NCI-H2081 (cell line): ENCODE measurements at regions not wholly inside any gene's neighbourhood (a gene's known extent, or its start where the extent isn't known, plus 50 kb on each side); places are given as distances from the start of the nearest gene placed in this dataset.
"Not testable (repeated sequence)": the region's sequence is repeated elsewhere in the genome, so short reads cannot be mapped to it uniquely, and the experiment has no call there.

ENCODE experiments used
- DNase-seq, 2 experiments: peaks; one replicate each; lab custom pipeline; 2025; lab: John Stamatoyannopoulos, UW

DNA sequence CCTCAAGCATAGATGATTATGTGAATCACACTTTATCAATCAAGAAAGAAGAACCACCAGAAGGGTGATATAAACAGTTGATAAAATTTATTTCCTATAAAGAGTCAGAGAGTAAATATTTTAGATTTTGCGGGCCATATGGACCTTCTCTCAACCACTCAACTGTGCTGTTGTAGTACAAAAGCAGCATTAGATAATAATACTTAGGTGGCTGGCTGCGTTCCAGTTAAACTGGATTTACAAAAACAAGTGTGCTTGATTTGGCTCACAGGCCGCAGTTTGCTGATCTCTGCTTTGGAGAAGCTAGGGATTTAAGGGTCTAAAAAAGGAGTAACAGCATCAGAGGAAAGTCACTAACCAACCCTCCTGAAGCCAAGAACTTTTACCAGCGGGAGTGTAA lies 1406.0 kb downstream of the KCNT2 start:
- peak; percentile 3 to 36 for DNase-seq

DNA sequence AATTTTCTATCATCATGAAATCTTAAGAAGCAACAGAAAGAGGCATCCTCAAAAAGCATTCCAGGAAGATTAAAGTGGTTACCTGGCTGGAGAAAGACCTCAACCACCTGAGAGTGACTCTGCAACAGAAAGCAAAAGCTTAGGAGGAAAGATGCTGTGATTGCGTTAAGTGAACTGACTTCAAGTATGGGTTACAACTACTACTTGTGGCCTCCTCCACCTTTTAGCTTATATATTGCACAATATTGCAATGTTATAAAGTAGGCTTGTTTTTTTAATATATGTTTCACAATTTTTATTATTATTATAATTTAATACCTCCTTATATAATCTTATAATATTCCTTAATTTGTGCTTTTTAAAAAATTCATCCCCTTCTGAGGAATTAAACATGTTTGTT lies 1407.5 kb downstream of the KCNT2 start:
- no peak for DNase-seq

DNA sequence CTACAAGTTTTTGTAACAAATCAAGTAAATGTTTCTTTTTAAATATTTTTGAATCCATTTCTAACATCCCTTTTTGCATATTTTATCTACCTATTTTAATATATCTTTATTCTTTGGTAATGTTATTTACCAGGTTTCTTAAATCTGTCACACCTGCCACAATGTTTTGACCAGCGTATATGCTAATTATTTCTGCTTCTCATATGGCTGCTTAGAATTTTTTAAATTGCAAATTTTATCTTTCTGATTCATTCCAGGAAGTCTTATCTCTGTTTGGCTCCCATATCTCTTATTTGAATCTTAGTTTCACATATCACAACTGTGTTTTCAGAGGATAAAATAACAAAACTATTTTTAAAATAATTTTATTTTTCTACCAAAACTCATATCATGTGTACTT lies 1411.1 kb downstream of the KCNT2 start:
- no peak for DNase-seq

DNA sequence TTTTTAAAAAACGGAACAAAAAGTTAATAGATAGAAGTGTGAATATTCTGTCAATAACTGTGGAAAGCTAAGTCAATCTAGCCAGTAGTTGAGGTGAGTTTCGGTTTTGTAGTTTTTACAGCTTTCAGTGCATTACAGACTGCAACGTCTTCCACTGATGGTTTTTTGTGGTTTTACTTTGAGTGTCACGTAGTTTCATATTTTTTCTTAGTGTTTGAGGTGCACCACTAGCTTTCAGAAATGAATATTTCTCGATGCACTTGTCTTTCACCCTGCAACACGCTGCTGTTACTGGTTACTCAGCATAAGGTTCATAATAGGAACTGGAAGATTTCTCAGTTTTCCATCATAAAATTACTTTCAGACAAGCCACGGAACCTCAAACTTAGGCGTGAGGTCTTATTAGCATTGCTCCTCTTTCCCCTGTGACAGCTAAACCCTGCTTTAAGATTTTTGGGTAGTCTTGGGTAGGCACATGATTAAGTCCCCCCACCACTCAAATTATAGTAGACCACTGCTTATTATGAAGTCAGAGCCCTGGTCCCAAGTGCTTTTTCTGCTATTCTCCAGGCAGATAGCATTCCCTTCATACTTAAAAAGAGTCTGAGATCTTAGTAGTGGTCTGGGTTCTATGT lies 1412.7 kb downstream of the KCNT2 start:
- DNase-seq = no peak

DNA sequence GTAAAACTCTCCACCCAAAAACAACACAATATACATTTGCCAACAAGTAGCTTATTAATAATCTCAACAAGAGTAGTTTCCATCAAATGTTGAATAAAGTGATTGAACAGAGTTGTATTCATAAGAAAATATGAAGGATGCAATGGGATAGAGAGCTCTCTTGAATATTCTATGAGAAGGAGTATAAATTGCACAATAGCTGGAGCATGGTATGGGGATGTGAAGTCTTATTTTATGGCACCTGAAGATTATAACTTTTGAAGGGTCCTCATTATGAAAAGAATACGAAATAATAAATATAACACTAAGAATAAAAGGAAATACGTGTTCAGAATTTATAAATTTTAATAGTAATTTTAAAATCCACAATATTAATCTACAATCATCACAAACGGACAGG lies 1415.1 kb downstream of the KCNT2 start:
- no peak for DNase-seq

DNA sequence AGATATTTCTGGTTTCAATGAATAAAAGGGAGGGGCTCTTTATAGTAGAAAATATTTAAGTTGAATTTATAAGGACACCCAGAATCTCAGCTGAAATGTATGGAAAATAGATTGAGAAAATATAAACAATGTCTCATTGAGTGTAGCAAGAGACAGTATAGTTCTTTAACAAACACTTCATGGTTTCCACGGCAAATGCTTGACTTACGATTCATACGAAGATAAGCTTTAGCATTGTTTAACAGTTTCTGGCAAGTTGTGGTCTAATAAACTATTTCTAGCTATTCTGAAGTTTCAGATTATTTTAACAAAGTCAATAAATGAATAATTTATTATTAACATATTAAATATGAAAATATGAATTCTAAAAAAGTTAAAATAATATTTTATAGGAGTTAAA lies 1419.4 kb downstream of the KCNT2 start:
- DNase-seq = no peak

DNA sequence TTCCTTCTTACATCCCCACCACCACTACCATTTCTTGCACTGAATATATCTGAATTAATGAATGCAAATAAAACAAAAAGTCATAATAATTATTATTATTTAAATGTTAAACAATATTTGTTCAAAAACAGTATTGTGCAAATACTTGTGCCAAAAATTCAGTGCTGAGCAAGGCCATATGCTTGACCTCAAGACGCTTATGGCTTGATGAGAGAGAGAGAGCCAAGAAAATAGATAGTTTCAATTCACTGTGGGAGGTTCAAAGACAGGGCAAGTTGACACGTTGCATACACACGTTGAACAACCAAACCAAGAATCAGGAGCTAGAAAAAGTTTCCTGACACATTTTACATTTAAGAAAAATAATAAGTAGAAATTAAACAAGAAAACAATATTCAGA lies 1421.7 kb downstream of the KCNT2 start:
- DNase-seq = no peak

DNA sequence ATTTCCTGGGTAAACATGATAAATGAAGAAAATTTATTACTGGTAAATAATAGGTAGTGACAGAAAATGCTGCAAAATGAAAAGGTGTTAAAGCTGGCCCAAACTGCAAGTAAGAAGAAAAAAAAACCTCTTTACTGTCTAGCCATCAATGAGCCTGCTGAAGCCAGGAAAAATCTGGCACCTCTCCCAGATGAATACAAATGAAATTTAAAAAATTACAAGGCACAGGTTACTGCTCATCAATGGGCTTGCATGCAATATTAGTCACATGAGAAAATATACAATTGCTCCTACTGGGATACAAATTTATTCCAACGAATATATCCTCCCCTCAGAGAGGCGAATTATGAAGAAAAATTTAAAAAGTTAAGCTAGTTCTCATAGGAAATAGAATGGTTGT lies 1422.5 kb downstream of the KCNT2 start:
- peak; percentile 58 to 71 for DNase-seq

DNA sequence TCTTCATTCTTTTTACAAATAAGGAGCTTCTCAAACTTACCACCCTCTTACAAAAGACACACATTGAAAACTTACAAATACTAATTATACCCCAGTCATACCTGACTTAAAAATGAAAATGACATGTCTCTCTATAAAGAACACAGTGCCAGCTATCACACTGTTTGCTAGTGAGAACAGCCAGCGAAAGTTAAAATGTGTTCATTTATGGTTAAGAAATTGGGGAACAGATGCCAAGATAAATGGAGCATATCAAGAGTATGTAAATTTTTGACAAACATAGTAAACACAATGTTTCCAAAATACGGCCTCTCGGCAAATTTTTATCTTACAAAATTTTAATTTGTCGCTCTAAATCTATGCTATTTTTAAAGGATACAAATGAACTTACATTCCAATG lies 1422.9 kb downstream of the KCNT2 start:
- no peak for DNase-seq

DNA sequence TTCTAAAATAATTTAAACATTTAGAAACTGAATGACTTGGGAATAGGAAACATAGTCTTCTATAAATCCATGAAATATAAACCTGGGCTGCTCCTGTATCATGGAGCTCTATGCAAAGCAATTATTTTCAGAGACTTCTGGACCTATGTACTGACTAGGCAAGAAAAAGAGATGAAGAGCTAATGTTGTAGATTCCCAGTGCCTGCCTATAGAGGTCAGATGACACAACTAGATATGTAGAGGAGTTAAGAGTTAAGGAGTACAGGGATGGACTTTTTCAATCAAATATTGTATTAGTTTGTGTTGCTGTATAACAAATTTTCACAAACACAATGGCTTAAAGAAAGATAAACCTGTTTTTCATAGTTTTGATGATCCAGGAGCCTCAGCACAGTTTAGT lies 1434.5 kb downstream of the KCNT2 start:
- no peak for DNase-seq

DNA sequence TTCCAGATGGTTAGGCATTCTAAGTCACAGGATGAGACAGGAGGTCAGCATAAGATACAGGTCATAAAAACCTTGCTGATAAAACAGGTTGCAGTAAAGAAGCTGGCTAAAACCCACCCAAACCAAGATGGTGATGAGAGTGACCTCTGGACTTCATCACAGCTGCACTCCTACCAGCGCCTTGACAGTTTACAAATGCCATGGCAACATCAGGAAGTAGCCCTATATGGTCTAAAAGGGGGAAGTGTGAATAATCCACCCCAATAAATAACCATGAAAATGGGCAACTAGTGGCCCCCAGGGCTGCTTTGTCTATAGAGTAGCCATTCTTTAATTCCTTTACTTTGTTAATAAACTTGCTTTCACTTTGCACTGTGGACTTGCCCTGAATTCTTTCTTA lies 1448.4 kb downstream of the KCNT2 start:
- DNase-seq = not testable (repeated sequence)

DNA sequence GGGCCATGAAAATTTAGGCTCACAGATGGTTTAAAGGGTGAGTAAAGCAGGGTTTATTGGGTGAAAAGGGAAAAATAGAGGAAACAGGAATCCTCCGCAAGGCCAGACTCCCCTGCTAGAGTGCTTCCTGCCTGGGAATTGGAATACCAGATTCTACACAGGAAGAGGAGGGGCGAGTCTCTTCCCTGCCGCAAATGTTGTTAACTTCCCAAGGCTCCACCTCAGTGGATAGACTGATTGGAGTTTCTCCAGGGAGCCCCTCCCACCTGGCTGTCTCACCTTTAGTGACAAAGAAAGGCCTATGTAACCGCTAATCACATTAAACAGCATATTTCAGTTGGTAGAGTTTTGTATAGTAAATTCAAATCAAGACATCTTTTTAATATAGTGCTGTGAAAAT lies 1450.1 kb downstream of the KCNT2 start:
- no peak for DNase-seq

DNA sequence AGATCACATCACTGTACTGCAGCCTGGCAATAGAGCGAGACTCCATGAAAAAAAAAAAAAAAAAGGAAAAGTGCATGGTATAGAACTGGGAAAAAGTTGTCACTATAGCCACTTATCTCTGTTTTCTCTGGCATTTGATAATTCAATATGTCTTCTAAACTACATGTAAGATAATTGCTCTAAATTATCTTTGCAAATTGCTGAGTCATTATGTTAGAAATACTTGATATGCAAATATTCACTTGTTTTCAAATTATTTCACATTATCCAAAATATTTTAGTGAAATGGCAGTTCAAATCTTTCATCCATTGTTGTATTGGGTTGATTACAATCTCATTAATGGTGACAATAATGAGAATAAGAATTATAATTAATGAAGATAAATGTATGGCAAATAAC lies 1455.1 kb downstream of the KCNT2 start:
- no peak for DNase-seq

DNA sequence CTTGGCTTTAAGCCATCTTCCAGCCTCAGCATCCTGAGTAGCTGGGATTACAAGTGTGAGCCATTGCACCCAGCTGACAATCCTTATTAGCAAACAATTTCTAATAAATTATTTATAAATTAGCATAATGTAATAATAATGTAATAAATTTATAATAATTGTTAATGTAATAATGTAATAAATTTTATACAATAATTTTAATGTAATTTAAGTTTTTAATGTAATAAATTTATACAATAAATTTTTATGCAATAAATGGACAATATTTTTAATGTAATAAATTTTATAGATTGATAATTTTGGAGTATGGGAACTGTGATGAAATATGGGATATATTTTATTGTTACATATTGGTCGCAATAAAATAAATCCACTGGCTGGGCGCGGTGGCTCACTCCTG lies 1457.5 kb downstream of the KCNT2 start:
- no peak for DNase-seq

DNA sequence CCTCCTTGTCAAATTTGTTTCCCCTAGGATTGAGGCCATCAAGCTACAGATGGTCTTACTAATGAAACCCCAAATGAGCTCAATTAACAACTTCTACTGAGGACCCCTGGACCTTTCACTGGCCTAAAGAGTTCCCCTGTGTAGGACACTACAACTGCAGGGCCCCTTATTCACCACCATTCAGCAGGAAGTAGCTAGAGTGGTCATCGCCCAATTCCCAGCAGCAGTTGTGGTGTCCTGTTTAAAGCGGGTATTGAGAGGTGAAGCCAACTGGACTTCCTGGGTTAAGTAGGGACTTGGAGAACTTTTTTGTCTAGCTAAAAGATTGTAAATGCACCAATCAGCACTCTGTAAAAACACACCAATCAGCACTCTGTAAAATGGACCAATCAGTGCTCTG lies 1466.9 kb downstream of the KCNT2 start:
- no peak for DNase-seq

DNA sequence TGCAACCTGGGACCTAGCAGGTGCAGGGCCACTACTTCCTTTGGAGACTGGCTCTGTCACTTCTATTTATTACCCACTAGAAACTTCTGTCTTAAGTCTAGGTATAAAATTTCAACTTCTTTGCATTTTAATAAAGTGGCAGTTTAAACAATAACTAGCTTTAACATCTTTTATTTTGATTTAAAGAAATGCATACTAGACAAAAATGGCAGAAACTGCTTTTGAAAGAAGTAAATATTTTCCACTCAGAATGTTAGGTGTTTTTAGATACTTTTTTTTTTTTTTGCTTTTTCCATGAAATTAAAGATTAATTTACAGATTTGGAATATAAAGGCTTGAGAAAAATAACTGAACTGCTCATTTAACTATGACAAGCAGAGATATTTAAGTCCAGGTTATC lies 1477.6 kb downstream of the KCNT2 start:
- no peak for DNase-seq

DNA sequence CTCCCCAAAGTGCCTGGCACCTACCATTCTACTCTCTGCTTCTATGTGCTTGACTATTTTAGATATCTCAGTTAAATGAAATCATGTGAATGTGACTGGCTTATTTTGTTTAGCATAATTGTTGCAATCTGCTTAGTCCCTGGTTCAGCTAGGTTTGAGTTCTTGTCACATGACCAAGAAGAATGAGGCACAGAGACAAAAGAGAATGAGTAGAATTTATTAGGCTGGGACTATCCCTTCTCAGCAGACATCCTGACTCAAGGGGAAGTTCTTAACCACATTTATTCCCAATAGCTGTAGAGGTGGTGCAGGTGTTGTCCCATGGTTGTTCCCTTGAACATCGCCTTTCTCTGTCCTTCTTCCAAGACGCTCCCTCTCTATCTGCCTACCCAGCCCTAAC lies 1485.7 kb downstream of the KCNT2 start:
- DNase-seq = no peak

DNA sequence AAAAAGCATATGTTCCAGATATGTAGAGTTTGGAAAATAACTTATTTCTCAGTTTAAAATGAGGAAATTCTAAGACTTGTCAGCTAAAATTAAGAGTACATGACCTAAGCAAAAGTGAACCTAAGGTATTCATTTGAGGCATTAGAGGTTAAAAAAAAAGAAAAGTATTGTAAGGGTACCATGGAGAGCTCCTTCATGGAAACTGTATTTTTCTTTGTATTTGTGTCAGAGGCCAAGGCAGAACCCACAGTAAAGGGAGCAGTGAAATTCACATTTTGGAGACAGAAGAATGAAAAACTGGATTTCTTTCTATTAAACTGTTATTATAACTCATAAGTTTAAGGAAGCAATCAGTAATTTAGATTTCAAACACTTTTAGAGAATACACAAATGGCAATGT lies 1494.8 kb downstream of the KCNT2 start:
- DNase-seq = no peak

DNA sequence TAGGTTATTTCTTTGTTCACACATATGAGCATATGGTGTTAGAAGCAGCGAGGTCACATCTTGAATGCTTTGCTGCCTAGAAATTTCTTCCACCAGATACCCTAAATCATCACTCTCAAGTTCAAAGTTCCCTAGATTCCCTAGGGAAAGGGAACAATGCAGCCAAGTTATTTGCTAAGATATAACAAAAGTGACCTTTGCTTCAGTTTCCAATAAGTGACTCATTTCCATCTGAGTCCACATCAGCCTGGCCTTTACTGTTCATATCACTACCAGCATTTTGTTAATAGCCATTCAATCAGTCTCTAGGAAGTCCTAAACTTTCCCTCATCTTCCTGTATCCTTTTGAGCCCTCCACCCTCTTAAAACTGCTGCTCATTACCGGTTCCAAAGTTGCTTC lies 1502.5 kb downstream of the KCNT2 start:
- no peak for DNase-seq

DNA sequence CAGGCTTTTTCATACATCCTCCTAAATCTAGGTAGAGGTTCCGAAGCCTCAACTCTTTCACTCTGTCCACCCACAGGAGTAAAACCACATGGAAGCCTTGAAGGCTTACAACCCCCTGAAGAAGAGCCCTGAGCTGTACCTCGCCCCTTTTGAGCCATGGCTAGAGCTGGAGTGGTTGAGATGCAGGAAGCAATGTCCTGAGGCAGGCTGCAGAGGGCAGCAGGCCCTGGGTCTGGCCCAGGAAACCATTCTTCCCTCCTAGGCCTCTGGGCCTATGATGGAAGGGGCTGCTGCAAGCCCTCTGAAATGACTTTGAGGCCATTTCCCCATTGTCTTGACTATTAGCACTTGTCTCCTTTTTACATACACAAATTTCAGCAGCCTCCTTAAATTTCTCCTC lies 1503.0 kb downstream of the KCNT2 start:
- DNase-seq = no peak

DNA sequence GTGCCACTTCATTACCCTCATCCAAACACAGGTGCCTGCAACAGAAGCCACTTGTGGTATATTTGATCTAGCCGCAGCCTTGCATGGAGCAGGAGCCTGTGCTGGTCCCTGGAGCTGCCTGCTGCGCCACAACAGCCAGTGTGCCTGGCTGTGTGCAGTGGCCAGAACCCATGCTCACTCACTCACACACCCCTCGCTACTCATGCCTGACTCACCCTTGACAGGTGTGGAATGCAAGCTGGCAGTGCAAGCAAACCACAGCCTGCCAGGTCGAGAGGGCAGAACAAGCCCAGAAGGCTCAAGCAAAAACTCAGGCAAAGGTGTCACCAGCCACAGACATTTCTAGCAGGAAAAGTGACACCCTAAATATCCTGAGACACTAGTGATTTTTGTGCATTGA lies 1510.9 kb downstream of the KCNT2 start:
- DNase-seq = no peak

DNA sequence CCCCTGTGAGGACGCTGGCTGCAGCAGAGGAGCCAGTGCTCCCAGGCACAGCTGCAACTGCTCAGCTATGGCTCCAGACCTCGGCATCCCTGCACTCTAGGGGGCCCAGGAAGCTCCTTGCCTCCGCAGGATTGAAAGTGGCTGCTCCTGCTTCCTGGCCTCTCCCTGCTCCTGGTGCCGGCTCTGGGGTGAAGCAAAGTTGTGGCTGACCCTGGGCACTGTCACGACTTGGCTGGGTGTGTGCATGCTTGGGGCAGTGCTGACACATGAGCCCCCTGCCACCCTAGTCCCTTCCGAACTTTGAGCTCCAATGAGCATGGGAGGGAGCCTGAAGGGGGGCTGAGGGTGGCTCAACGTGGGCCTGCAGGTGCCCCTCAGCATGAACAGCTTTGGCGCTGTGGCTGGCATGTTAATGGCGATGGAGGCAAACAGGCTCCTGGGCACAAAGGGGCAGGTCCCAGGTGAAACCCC lies 1512.2 kb downstream of the KCNT2 start:
- no peak for DNase-seq

DNA sequence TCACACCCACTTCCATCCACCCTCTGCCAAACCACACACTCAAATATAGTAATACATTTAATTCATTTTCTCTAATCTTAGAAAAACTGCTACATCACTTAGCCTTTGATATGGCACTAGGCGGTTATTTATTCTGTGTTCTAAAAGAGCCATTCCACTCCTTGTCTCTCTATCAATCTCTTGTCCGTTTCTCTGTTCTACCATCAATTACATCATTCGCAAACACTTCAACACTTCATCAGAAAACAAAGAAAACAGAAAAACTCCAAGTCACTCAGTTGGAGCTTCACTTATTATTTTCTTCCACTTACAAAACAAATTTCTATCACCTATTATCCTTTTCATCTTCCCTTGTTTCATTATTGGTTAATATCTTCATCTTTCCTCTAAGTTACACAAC lies 1523.0 kb downstream of the KCNT2 start:
- DNase-seq = no peak

DNA sequence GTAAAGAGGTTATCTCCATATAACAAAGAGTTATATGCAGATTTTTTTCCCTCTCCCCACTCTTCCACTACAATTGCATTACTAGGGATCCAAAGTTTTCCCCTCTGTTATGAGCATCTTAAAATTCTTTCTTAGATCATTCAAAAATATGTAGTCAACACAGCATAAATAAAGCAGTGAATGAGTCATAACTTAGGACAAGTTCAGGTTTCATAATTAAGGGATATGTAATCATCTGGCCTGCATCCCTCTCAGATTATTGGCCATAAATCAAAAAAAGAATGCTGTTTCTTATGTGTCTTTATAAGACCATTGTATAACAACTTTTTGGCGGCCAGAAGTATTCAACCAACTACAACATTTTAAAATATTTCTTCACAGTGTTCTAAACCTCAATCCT lies 1526.1 kb downstream of the KCNT2 start:
- no peak for DNase-seq

DNA sequence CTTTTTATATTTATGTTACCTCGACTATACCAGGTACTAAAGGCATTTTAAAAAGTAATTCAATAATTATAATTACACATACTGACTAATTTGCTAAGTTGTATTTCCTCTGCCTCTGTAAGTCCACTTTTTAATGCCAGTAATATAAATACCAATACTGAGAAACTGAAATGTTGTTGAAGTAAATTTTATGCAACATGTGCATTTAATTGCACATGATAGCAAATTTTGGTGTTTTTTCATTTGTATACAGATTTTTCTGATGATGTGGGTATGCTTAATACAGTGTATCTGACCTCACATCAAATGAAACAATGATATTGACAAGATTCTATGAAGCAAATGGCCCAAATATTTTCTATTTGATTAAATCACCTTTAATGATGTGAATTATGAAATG lies 1531.6 kb downstream of the KCNT2 start:
- DNase-seq = no peak
